ENCODE measurements at regions not wholly inside any gene's neighbourhood (a gene's known extent, or its start where the extent isn't known, plus 50 kb on each side); places are given as distances from the start of the nearest gene placed in this dataset.

DNA sequence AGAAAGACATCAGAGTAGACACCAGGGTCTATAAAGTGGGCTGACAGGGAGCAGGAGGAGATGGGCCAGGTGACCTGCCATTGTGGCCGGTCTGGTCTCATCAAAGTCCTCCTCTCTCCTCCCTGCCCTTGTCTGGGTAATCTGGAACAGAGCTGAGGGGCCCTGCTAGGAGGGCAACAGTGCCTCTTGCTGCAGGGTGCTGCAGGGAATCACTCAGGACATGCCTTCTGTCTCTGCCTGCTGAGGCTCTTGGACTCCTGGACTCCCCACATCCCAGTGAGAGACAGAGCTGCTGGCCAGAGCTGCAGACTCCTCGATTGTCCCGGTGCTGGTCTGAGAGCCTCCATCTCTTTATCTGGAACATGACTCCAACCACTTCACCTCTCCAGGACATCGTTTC is 366.1 kb upstream of the DUSP10 start:
- no peak overlapping the region for H3K4me2 ChIP-seq (ENCODE audit: low read length)
- intact Hi-C loops (cut with micrococcal nuclease) = no loop called here
- H3K27me3 ChIP-seq (ENCODE audit: insufficient read depth, low read length) = no peaks in the 10 kb centered on the region
- no peaks in the 10 kb centered on the region for H3K9me3 ChIP-seq (ENCODE audit: control insufficient read depth in 1 of 2, insufficient read depth in 1 of 2, low read depth in 1 of 2, low read length in 2 of 2)
- no peak overlapping the region for H3K9ac ChIP-seq (ENCODE audit: low read length)
- peaks cover 0 to 17% of the 10 kb centered on the region in 2 experiments; a peak in 3 of 4 replicates for H3K4me1 ChIP-seq (ENCODE audit: control insufficient read depth in 1 of 2, insufficient read depth in 2 of 2, low read length in 2 of 2)
- no peaks in the 10 kb centered on the region for H3K9me2 ChIP-seq (ENCODE audit: insufficient read depth)
- DNase-seq (ENCODE audit: low read depth, low spot score) = no peak
- ATAC-seq = no peak
- no peaks in the 10 kb centered on the region for H4K20me1 ChIP-seq (ENCODE audit: insufficient read depth)
- H3K4me3 ChIP-seq (replicated peaks in 1 of 2; ENCODE audit: low read depth in 1 of 2, low read length in 2 of 2) = no peak overlapping the region
- H2AFZ ChIP-seq (ENCODE audit: low read depth, low read length, poor library complexity, severe bottlenecking) = no peak overlapping the region
- H3K36me3 ChIP-seq (ENCODE audit: control insufficient read depth in 1 of 2, insufficient read depth in 2 of 2, low read length in 2 of 2) = no peaks in the 10 kb centered on the region
- CTCF ChIA-PET = no interaction called here
- RAD21 ChIA-PET (ENCODE audit: low non-redundant PET in 1 of 2, low total read pairs in 2 of 2, uncharacterized antibody in 2 of 2, unreplicated experiment in 2 of 2) = no interaction called here
- H3K79me2 ChIP-seq (ENCODE audit: insufficient read depth, low read length) = no peaks in the 10 kb centered on the region
- BruUV-seq (replicated peaks) = no TSS peak
- no peak for TF ChIP-seq EGR1 (IDR thresholded peaks at IDR 0.05; ENCODE audit: low read depth)
- no peak for TF ChIP-seq EZH2phosphoT487 (IDR thresholded peaks at IDR 0.05; ENCODE audit: borderline replicate concordance)
- TF ChIP-seq CEBPB (IDR thresholded peaks at IDR 0.05; ENCODE audit: low read depth) = no peak
- no peak for TF ChIP-seq ZNF274 (IDR thresholded peaks at IDR 0.05; ENCODE audit: low read depth, low read length)
- no peak for TF ChIP-seq FOSL1 (IDR thresholded peaks at IDR 0.05; ENCODE audit: low read depth)
- TF ChIP-seq REST (IDR thresholded peaks at IDR 0.05; ENCODE audit: low read depth) = no peak
- TF ChIP-seq, protein P1, sequence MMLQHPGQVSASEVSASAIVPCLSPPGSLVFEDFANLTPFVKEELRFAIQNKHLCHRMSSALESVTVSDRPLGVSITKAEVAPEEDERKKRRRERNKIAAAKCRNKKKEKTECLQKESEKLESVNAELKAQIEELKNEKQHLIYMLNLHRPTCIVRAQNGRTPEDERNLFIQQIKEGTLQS (IDR thresholded peaks at IDR 0.05) = no peak
- TF ChIP-seq MAX (IDR thresholded peaks at IDR 0.05) = no peak
- TF ChIP-seq ZBTB33 (IDR thresholded peaks at IDR 0.05; ENCODE audit: extremely low read depth, insufficient replicate concordance, low read length) = no peak
- TF ChIP-seq CTCF (IDR thresholded peaks at IDR 0.05 in 2 of 3, conservative IDR thresholded peaks at IDR 0.05 in 1 of 3; ENCODE audit: borderline replicate concordance in 1 of 3, insufficient read depth in 1 of 3, low read depth in 2 of 3, low read length in 2 of 3) = no peak
- no peak for TF ChIP-seq EZH2 (IDR thresholded peaks at IDR 0.05)
- TF ChIP-seq ZFX (IDR thresholded peaks at IDR 0.05) = no peak
- TF ChIP-seq YY1 (IDR thresholded peaks at IDR 0.05; ENCODE audit: extremely low read depth, insufficient replicate concordance, low read depth, low read length) = no peak
- POLR2A ChIA-PET = no interaction called here
- H3K27ac ChIP-seq (ENCODE audit: low read depth, low read length) = no peak overlapping the region

All from HCT116 (cell line).